IPS-NIHi11 (cell line): ENCODE measurements at regions not wholly inside any gene's neighbourhood (a gene's known extent, or its start where the extent isn't known, plus 50 kb on each side); places are given as distances from the start of the nearest gene placed in this dataset.
"Not testable (repeated sequence)": the region's sequence is repeated elsewhere in the genome, so short reads cannot be mapped to it uniquely, and the experiment has no call there.

Experiments
- DNase-seq: peaks from one replicate; pipeline ENCODE4 v3.0.0; 2012; ENCODE audit warnings: mixed read lengths, low spot score

DNA sequence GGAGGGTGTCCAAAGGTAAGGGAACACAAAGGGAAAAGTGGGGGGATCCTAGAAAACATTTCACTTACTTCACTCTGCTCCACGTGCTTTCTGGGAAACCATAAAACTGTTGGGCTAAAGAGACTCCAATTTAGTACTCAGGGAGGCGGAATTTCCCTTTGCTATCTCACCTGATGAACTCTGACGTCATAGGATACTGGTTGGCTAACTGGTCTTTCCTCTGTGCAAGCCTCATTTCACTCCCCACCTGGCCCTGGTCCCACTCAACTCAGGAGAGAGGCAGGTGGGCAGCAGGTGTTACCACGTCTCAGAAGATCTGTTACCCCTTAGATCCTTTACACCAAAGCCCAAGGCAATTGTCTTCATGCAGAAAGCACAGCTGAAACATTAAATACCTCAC lies 51.8 kb upstream of the PMAIP1 start:
- DNase-seq = no peak

DNA sequence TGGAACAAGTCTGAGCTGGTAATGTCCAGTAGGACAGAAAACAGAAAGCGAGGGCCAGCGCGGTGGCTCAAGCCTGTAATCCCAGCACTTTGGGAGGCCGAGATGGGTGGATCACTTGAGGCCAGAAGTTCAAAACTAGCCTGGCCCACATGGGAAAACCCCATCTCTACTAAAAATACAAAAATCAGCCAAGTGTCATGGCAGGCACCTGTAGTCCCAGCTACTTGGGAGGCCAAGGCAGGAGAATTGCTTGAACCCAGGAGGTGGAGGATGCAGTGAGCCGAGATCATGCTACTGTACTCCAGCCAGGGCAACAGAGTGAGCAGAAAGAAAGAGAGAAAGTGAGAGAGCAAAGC lies 52.3 kb upstream of the PMAIP1 start:
- DNase-seq = not testable (repeated sequence)

DNA sequence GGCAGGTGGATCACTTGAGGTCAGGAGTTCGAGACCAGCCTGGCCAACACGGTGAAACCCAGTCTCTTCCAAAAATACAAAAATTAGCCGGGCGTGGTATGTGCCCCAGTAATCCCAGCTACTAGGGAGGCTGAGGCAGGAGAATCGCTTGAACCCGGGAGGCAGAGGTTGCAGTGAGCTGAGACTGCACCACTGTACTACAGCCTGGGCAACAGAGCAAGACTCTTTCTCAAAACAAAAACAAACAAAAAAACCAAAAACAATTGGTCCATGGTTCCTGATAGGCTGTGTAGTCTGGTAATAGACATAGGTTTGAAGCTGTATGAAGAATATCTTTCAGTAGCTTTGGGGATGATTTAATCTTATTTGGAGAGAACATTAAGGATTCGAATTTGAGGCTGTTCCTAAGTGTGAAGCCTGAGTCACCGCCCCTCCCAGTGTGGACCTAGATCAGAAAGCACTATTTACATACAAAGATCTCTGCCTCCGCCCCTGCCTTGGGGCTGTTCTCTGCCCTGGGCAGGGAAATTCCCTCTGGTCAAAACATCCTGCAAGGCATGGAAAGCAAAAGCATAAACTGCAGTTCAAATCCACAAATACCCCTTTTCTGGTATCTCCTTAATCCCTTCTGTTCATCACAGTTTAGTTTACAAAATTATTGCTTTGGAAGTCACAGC lies 52.8 kb upstream of the PMAIP1 start:
- peak; percentile 51 for DNase-seq

- no peak for DNase-seq
Observed at GRCh38 chr18:59842947-59843346, 56.8 kb upstream of the PMAIP1 start.

DNA sequence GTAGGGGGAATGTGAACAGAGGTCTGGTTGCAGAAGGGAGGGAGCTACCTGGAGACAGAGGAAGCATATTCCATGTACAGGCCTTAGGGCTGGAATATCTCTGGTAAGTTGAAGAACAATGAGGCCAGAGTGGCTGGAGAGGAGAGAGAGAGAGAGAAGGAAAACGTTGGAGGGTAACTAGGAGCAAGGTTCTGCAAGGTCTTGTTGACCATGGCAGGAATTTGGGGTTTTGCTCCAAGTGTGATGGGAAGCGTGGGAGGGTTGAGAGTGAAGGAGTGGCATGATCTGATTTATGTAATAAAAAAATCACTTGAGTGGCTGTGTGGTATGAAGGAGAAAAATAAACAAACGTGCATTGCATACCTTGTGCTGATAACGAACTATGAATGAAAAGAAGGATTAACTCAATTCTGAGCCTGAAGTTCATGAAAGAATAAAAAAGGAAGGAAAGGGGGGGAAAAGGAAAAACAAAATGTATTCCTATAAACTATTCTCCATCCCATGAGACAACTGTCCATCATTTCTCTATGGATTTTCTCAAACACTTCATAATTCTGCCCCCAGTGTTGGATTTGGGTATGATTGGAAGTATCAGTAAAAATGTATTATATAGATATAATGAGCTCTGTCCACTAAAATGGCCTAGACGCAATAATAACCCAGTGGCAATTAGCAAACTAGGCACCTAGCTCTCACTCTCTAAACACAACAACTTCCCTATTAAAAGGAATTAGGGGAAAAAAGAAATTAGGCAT lies 59.7 kb upstream of the PMAIP1 start:
- no peak for DNase-seq

- no peak for DNase-seq
Observed at GRCh38 chr18:59839246-59839645, 60.5 kb upstream of the PMAIP1 start.

DNA sequence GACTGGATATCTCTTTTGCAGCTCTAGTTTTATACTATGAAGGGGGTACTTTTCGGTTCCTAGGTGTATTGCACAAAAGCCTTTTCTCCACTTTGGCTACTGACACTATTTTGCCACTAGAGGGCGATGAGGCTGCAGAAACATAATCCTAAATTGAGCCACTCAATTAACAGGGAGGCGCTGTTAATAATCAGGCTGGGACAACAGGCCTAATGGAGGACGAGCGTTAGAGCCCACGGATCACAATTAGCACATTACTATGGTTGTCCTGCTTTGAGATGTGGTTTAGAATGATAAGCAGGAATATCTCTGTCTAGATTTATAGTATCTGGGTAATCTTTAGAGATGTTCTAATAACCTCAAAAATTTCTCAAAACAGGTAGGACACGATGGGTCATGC lies 62.2 kb upstream of the PMAIP1 start:
- peak; percentile 72 for DNase-seq

DNA sequence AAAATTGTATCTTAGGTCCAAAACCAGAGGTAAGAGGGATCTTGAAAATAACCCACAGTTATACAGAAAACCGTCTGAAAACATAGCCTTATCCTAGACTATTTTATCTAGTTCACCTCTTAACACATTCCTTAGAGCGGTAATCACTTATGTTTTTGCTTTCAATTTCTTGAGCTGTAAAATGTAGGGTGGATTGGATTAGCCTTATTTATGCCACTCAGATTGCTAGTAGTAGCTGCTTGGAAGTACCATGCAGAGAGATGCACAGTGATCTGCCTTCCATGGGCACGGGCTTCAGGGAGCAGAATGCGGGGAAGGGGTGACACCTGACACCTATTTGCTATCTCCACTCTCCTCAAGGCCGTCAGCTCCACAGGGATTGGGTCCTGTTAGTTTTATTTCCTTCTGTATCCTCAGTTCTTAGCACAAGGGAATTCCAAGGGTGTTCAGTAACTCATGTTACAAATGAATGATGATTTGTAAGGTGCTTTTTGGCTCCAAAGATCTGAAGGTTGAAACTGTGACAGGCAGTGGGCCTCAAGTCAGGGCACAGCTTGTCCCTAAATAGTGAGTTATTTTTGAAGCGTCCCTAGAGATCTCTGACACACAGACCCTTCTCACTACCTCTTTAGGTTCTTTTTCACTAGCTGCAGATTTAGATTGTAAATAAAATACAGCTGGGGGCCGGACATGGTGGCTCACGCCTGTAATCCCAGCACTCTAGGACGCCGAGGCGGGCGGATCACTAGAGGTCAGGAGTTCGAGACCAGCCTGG lies 64.0 kb upstream of the PMAIP1 start:
- DNase-seq = peak; percentile 44

DNA sequence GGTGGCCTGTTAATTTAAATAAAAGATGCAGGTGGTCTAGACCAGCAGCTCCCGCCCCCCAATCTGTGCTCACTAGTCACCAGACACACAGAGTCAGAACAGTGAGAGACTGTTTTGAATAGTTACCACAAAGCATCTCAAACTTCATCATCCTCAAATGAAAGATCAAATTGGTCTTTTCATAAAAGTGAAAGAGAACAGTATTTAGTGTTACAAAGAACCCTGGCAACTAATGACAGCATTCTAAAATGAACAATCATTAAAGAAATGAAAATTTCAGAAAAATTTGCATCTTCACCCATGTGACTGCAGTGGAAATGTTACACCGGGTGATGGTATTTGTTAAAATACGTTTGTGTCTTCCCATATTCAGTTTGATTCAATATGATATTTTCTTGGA lies 65.5 kb upstream of the PMAIP1 start:
- DNase-seq = no peak

DNA sequence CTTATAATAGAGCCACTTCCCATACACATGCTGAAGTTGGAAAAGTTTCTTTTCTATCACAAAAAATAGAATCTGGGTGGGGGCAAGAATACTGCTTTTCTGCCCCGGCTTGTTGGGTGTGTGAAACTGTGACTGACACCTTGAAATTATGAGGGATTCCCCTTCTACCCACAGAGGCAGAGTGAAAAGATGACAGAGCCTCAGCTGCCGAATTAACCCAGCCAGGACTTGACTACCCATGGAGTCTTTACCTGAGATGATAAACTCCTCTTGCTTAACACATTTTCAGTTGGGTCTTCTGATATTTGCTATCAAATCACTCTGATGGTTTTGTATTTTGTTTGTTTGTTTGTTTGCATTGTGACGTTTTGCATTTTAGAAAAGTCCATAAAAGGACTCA lies 66.0 kb upstream of the PMAIP1 start:
- no peak for DNase-seq

DNA sequence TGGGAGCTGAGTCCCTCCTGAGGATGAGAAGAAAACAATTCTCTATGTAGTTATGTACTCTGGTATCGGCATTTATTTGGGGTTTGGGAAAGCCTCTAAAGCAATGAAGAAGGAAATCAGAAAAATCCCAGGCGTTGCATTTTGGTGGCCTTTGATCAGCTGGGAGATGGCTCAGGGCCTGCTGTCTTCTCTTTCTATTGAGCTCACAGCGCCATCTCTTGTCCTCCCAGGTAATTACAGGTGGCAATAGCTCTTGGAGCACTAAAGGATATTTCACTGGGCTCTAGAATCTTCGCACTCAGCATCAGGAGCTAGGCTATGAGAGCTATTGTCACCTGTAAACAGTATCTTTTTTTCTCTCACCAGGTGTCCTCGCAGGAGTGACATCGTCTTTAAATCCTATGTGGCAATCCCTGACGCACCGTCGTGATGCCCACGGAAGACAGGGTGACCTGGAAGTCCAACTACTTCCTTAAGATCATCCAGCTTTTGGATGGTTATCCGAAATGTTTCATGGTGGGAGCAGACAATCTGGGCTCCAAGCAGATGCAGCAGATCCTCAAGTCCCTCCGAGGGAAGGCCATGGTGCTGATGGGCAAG lies 76.1 kb upstream of the PMAIP1 start:
- DNase-seq = peak; percentile 68

- no peak for DNase-seq
Observed at GRCh38 chr18:59822612-59823550, 76.9 kb upstream of the PMAIP1 start.

GRCh38 chr18:59821983-59822382 lies 77.8 kb upstream of the PMAIP1 start:
- DNase-seq = no peak

- no peak for DNase-seq
Observed at GRCh38 chr18:59820663-59821062, 79.1 kb upstream of the PMAIP1 start.

DNA sequence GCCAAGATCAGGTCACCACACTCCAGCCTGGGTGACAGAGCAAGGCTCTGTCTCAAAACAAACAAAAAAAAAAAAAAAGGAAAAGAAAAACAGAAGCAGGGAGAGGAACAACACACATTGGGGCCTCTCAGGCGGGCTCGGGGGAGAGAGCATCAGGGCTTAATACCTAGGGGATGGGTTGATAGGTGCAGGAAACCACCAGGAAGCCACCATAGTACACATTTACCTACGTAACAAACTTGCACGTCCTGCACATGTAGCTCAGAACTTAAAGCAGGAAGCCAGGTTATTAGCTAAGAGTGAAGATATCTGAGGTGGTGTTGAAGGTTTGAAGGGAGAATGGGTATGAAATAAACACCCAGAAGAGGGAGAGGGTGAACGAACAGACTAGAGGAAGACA lies 81.0 kb upstream of the PMAIP1 start:
- no peak for DNase-seq

- no peak for DNase-seq
Observed at GRCh38 chr18:59814891-59815290, 84.9 kb upstream of the PMAIP1 start.

DNA sequence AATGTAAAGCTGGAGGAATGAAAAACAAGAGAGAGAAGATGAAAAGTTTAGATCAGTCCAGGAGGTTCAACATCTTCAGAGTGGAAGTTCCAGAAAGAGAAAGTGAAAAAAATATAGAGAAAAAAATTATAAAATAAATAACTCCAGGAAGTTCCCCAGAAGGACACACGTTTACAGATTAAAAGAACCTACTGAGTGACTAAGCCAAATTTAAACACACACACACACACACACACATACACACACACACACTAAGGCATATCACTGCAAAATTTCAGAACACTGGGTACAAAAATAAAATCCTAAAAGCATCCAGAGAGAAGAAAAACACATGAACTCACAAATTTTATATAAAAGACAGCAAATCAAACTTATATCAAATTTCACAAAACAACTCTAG lies 85.9 kb upstream of the PMAIP1 start:
- DNase-seq = no peak

DNA sequence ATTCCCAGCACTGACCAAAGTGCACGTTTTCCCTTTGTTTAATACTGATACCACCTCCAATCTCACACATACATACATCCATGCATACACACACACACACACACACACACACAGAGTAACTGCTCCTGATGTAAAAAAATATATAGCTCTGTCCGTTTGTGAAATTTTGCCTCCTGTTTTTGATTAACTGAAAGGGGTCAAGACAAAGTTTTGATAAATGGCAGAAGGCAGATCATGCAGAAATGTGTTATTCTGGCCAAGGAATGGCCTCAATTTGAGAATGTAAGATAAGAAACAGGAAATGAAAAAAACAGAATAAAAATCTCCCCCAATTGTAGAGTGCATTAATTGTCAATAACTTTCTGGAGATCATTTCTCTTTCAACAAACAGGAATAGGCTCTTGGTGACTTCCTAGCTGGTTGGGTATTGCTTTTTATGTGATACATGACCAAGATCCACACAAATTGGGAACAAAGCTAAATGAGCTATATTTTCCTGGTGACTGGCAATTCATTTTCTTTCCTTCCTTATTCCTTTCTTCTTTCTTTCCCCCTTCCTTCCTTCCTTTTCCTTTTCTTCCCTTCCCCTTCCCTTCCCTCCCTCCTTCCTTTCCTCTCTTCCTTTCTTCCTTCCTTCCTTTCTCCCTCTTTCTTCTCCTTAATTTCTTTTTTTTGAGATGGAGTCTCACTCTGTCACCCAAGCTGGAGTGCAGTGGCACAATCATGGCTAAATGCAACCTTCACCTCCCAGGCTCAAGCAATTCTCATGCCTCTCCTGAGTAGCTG lies 88.9 kb upstream of the PMAIP1 start:
- DNase-seq = no peak

DNA sequence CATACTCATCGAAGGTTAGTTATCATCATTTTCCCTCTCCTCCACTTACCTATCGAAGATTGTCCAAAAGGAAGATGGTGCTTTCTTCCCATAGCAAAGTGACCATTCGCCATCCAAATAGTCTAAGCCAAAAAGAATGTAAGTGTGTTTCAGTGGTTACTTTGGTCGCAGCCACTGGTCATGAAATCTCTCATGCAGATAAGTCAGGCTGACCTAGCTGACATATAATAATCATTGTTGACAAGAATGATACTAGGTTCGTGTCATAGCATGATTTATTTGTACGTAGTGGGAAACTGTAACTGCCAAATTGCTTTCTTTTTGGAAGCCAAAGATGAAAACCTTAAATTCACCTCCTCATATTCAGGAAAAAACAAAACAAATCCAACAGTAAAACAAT lies 89.6 kb upstream of the PMAIP1 start:
- no peak for DNase-seq

- DNase-seq = no peak
Observed at GRCh38 chr18:59802031-59802430, 97.8 kb upstream of the PMAIP1 start.

- no peak for DNase-seq
Observed at GRCh38 chr18:59801576-59801975, 98.2 kb upstream of the PMAIP1 start.
